ENCODE measurements at regions not wholly inside any gene's neighbourhood (a gene's known extent, or its start where the extent isn't known, plus 50 kb on each side); places are given as distances from the start of the nearest gene placed in this dataset.
"Not testable (repeated sequence)": the region's sequence is repeated elsewhere in the genome, so short reads cannot be mapped to it uniquely, and the experiment has no call there.

DNA sequence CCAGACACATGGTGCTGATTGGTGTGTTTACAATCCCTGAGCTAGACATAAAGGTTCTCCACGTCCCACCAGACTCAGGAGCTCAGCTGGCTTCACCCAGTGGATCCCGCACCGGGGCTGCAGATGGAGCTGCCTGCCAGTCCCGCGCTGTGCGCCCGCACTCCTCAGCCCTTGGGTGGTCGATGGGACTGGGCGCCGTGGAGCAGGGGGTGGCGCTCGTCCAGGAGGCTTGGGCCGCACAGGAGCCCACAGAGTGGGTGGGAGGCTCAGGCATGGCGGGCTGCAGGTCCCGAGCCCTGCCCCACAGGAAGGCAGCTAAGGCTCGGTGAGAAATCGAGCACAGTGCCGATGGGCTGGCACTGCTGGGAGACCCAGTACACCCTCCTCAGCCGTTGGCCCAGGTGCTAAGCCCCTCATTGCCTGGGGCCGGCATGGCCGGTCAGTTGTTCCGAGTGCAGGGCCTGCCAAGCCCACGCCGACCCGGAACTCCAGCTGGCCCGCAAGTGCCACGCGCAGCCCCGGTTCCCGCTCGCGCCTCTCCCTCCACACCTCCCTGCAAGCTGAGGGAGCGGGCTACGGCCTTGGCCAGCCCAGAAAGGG lies 76.8 kb upstream of the ZNF98 start:
- H3K36me3 ChIP-seq (replicated peaks; ENCODE audit: control insufficient read depth, insufficient read depth, low read length); H3K27me3 ChIP-seq (ENCODE audit: control insufficient read depth, insufficient read depth, low read length); H3K4me3 ChIP-seq (ENCODE audit: insufficient read depth, low read depth, low read length); DNase-seq: not testable (repeated sequence)

DNA sequence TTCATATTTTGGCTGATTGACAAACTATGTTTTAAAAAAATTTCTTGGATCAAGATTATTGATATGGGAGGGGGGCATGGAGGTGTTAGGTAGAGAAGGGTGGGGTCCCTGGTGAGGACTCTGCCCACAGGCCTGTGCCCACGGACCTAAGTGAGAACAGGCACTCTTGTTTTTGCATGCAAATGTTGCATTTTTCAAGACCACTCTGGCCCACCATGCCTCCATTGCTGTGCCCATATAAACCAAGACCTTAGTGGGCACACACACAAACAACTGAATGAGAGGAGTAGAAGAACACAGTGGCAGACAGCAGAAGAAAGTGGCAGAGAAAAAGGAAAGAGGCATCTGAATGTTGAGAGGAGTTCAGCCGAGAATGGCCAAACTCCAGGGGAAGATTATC lies 69.6 kb upstream of the ZNF98 start:
- Histone ChIP-seq H3K4me3 (ENCODE audit: insufficient read depth, low read depth, low read length) (no peak overlapping the region), H3K36me3 (replicated peaks; ENCODE audit: control insufficient read depth, insufficient read depth, low read length) (no peaks in the 10 kb centered on the region), H3K27me3 (ENCODE audit: control insufficient read depth, insufficient read depth, low read length) (no peaks in the 10 kb centered on the region)
- no peak for DNase-seq

DNA sequence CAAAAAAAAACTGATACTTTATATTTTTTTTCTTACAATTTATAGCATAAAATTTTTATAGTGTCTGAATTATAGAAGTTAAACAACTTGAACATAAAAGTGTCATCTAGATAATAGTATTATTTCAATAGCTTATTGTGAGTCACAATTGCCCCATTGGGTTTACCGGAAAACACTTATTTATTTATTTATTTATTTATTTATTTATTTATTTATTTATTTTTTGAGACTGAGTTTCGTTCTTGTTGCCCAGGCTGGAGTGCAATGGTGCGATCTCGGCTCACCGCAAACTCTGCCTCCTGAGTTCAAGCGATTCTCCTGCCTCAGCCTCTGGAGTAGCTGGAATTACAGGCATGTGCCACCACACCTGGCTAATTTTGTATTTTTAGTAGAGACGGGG lies 61.4 kb upstream of the ZNF98 start:
- not testable (repeated sequence) for DNase-seq

DNA sequence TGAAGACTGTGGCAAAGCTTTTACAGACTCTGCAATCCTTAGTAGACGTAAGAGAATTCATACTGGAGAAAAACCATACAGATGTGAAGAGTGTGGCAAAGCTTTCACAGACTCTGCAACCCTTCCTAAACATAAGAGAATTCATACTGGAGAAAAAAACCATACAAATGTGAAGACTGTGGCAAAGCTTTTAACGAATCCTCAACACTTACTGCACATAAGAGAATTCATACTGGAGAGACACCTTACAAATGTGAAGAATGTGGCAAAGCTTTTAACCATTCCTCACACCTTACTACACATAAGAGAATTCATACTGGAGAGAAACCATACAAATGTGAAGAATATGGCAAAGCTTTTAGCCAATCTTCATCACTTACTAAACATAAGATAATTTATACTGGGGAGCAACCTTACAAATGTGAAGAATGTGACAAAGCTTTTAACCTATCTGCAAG lies 50.1 kb upstream of the ZNF98 start:
- Histone ChIP-seq H3K27me3 (ENCODE audit: control insufficient read depth, insufficient read depth, low read length) (no peaks in the 10 kb centered on the region), H3K4me3 (ENCODE audit: insufficient read depth, low read depth, low read length) (no peak overlapping the region), H3K36me3 (replicated peaks; ENCODE audit: control insufficient read depth, insufficient read depth, low read length) (no peaks in the 10 kb centered on the region)
- no peak for DNase-seq

More for the DNA sequence above, 61.4 kb upstream of the ZNF98 start:
- not testable (repeated sequence) for H3K36me3 ChIP-seq (replicated peaks; ENCODE audit: control insufficient read depth, insufficient read depth, low read length); H3K4me3 ChIP-seq (ENCODE audit: insufficient read depth, low read depth, low read length); H3K27me3 ChIP-seq (ENCODE audit: control insufficient read depth, insufficient read depth, low read length)

All from H7 (cell line).